ENCODE measurements at regions not wholly inside any gene's neighbourhood (a gene's known extent, or its start where the extent isn't known, plus 50 kb on each side); places are given as distances from the start of the nearest gene placed in this dataset.
A peak's percentile ranks its signal among the peaks of the same experiment; 100 is the strongest.

GRCh38 chr2:179336782-179337534 lies 72.3 kb upstream of the SESTD1 start:
- H3K9me3 ChIP-seq (ENCODE audit: control insufficient read depth in 4 of 4, insufficient read depth in 3 of 4, low read length in 3 of 4): no peaks in the 10 kb centered on the region
- H3K27me3 ChIP-seq (ENCODE audit: control insufficient read depth in 3 of 3, insufficient read depth in 3 of 3, low read length in 2 of 3): no peaks in the 10 kb centered on the region
- no peaks in the 10 kb centered on the region for H3K36me3 ChIP-seq (ENCODE audit: control insufficient read depth in 4 of 4, insufficient read depth in 4 of 4, low read length in 4 of 4)
- no peak for TF ChIP-seq CTCF (IDR thresholded peaks at IDR 0.05; ENCODE audit: control extremely low read depth, extremely low read depth)
- peaks cover 0 to 2% (median 0%) of the 10 kb centered on the region in 5 donors for H3K4me1 ChIP-seq (ENCODE audit: control insufficient read depth in 5 of 5, insufficient read depth in 5 of 5, low read length in 5 of 5)
- no peak overlapping the region for H3K9ac ChIP-seq (ENCODE audit: insufficient read depth in 1 of 2, low read length in 2 of 2)
- WGBS, 2 donors: 59 to 74% methylated on average over 4 of the region's 4 CpGs
- DNase-seq (peak in 1 of 3 donors; percentile 13), ATAC-seq (ENCODE audit: insufficient read depth, low FRiP score) (no peak)
- H3K4me3 ChIP-seq: no peak overlapping the region
- H3K27ac ChIP-seq (ENCODE audit: low read depth in 1 of 2, low read length in 1 of 2): no peak overlapping the region

- no peak for DNase-seq
- peaks cover 0 to 2% (median 0%) of the 10 kb centered on the region in 5 donors for H3K4me1 ChIP-seq (ENCODE audit: control insufficient read depth in 5 of 5, insufficient read depth in 5 of 5, low read length in 5 of 5)
- H3K9me3 ChIP-seq (ENCODE audit: control insufficient read depth in 4 of 4, insufficient read depth in 3 of 4, low read length in 3 of 4): no peaks in the 10 kb centered on the region
- no peak overlapping the region for H3K4me3 ChIP-seq
- no peak for TF ChIP-seq CTCF (IDR thresholded peaks at IDR 0.05; ENCODE audit: control extremely low read depth, extremely low read depth)
- no peaks in the 10 kb centered on the region for H3K36me3 ChIP-seq (ENCODE audit: control insufficient read depth in 4 of 4, insufficient read depth in 4 of 4, low read length in 4 of 4)
- no peak for ATAC-seq (ENCODE audit: insufficient read depth, low FRiP score)
- H3K27ac ChIP-seq (ENCODE audit: low read depth in 1 of 2, low read length in 1 of 2): no peak overlapping the region
- no peaks in the 10 kb centered on the region for H3K27me3 ChIP-seq (ENCODE audit: control insufficient read depth in 3 of 3, insufficient read depth in 3 of 3, low read length in 2 of 3)
- H3K9ac ChIP-seq (ENCODE audit: insufficient read depth in 1 of 2, low read length in 2 of 2): no peak overlapping the region
- 62 to 66% methylated on average over 2 of the region's 2 CpGs for WGBS, 2 donors
Measured at GRCh38 chr2:179335732-179336131, 71.1 kb upstream of the SESTD1 start.

- Histone ChIP-seq H3K4me3 (no peak overlapping the region), H3K36me3 (ENCODE audit: control insufficient read depth in 4 of 4, insufficient read depth in 4 of 4, low read length in 4 of 4) (no peaks in the 10 kb centered on the region), H3K9ac (ENCODE audit: insufficient read depth in 1 of 2, low read length in 2 of 2) (no peak overlapping the region), H3K27me3 (ENCODE audit: control insufficient read depth in 3 of 3, insufficient read depth in 3 of 3, low read length in 2 of 3) (no peaks in the 10 kb centered on the region), H3K27ac (ENCODE audit: low read depth in 1 of 2, low read length in 1 of 2) (no peak overlapping the region), H3K4me1 (ENCODE audit: control insufficient read depth in 5 of 5, insufficient read depth in 5 of 5, low read length in 5 of 5) (peaks cover 0 to 2% (median 0%) of the 10 kb centered on the region in 5 donors), H3K9me3 (ENCODE audit: control insufficient read depth in 4 of 4, insufficient read depth in 3 of 4, low read length in 3 of 4) (no peaks in the 10 kb centered on the region)
- ATAC-seq (ENCODE audit: insufficient read depth, low FRiP score) (no peak), DNase-seq (no peak)
- WGBS, 2 donors: 45 to 76% methylated on average over 2 of the region's 2 CpGs
- no peak for TF ChIP-seq CTCF (IDR thresholded peaks at IDR 0.05; ENCODE audit: control extremely low read depth, extremely low read depth)
Measured at GRCh38 chr2:179332903-179333302, 68.3 kb upstream of the SESTD1 start.

- Histone ChIP-seq H3K9ac (ENCODE audit: insufficient read depth in 1 of 2, low read length in 2 of 2) (no peak overlapping the region), H3K4me1 (ENCODE audit: control insufficient read depth in 5 of 5, insufficient read depth in 5 of 5, low read length in 5 of 5) (no peaks in the 10 kb centered on the region)
- 94 to 95% methylated on average over 3 of the region's 3 CpGs for WGBS, 2 donors
Measured at GRCh38 chr2:179331061-179331460, 66.4 kb upstream of the SESTD1 start.

More at GRCh38 chr2:179331061-179331460, 66.4 kb upstream of the SESTD1 start:
- Histone ChIP-seq H3K9me3 (ENCODE audit: control insufficient read depth in 4 of 4, insufficient read depth in 3 of 4, low read length in 3 of 4) (no peaks in the 10 kb centered on the region), H3K27ac (ENCODE audit: low read depth in 1 of 2, low read length in 1 of 2) (no peak overlapping the region), H3K4me3 (no peak overlapping the region), H3K27me3 (ENCODE audit: control insufficient read depth in 3 of 3, insufficient read depth in 3 of 3, low read length in 2 of 3) (no peaks in the 10 kb centered on the region), H3K36me3 (ENCODE audit: control insufficient read depth in 4 of 4, insufficient read depth in 4 of 4, low read length in 4 of 4) (no peaks in the 10 kb centered on the region)
- no peak for DNase-seq
- no peak for TF ChIP-seq CTCF (IDR thresholded peaks at IDR 0.05; ENCODE audit: control extremely low read depth, extremely low read depth)
- no peak for ATAC-seq (ENCODE audit: insufficient read depth, low FRiP score)
